Stimulated activated CD4-positive, alpha-beta T cell treated with anti-CD3 and anti-CD28 coated beads, Interleukin-4, amount 100 ng/mL, for 4 hours (primary cell): ENCODE measurements at regions not wholly inside any gene's neighbourhood (a gene's known extent, or its start where the extent isn't known, plus 50 kb on each side); places are given as distances from the start of the nearest gene placed in this dataset.
"Not testable (repeated sequence)": the region's sequence is repeated elsewhere in the genome, so short reads cannot be mapped to it uniquely, and the experiment has no call there.

Source experiments
- DNase-seq, 2 experiments: peaks; one replicate each; pipeline ENCODE4 v3.0.0-alpha.2; 2020

GRCh38 chrX:69431420-69431819 lies 72.7 kb upstream of the NALF2 start:
- DNase-seq = no peak

- DNase-seq = no peak
Measured at GRCh38 chrX:69430785-69431184, 73.3 kb upstream of the NALF2 start.

GRCh38 chrX:69429339-69430015 lies 74.6 kb upstream of the NALF2 start:
- no peak for DNase-seq

- DNase-seq = no peak
Measured at GRCh38 chrX:69428216-69428615, 75.9 kb upstream of the NALF2 start.

- DNase-seq = no peak
Measured at GRCh38 chrX:69424910-69425309, 79.2 kb upstream of the NALF2 start.

GRCh38 chrX:69424161-69424560 lies 80.0 kb upstream of the NALF2 start:
- DNase-seq = no peak

- DNase-seq = not testable (repeated sequence)
Measured at GRCh38 chrX:69422208-69422607, 81.9 kb upstream of the NALF2 start.

- no peak for DNase-seq
Measured at GRCh38 chrX:69415698-69416097, 88.4 kb upstream of the NALF2 start.

GRCh38 chrX:69412661-69413060 lies 91.5 kb upstream of the NALF2 start:
- no peak for DNase-seq

GRCh38 chrX:69398881-69399280 lies 105.2 kb upstream of the NALF2 start:
- DNase-seq = no peak

- DNase-seq = no peak
Measured at GRCh38 chrX:69396916-69397315, 107.2 kb upstream of the NALF2 start.

GRCh38 chrX:69395306-69395705 lies 108.8 kb upstream of the NALF2 start:
- no peak for DNase-seq

GRCh38 chrX:69389101-69389501 lies 115.0 kb upstream of the NALF2 start:
- no peak for DNase-seq

GRCh38 chrX:69388526-69388925 lies 115.6 kb upstream of the NALF2 start:
- DNase-seq = no peak

- peak in 1 of 2 experiments; percentile 20 for DNase-seq
Measured at GRCh38 chrX:69387567-69388487, 116.3 kb upstream of the NALF2 start.

- no peak for DNase-seq
Measured at GRCh38 chrX:69386681-69387080, 117.4 kb upstream of the NALF2 start.

- DNase-seq = no peak
Measured at GRCh38 chrX:69379412-69379811, 124.7 kb upstream of the NALF2 start.

- DNase-seq = no peak
Measured at GRCh38 chrX:69374569-69374968, 129.6 kb upstream of the NALF2 start.

- DNase-seq = no peak
Measured at GRCh38 chrX:69372435-69372834, 131.7 kb upstream of the NALF2 start.

- no peak for DNase-seq
Measured at GRCh38 chrX:69371159-69371558, 133.0 kb upstream of the NALF2 start.

GRCh38 chrX:69369999-69370398 lies 134.1 kb upstream of the NALF2 start:
- DNase-seq = no peak

GRCh38 chrX:69366183-69366582 lies 137.9 kb upstream of the NALF2 start:
- no peak for DNase-seq

GRCh38 chrX:69365755-69366154 lies 138.4 kb upstream of the NALF2 start:
- no peak for DNase-seq

GRCh38 chrX:69365349-69365748 lies 138.8 kb upstream of the NALF2 start:
- DNase-seq = no peak
